Osteoblast (primary cell): ENCODE measurements at regions not wholly inside any gene's neighbourhood (a gene's known extent, or its start where the extent isn't known, plus 50 kb on each side); places are given as distances from the start of the nearest gene placed in this dataset.

Experiments used
- DNase-seq: peaks from one replicate; pipeline ENCODE4 v3.0.0; 2011; ENCODE audit warnings: low spot score, mixed read lengths; ENCODE audit not compliant: insufficient read length; ENCODE audit errors: missing footprints
- H2AFZ ChIP-seq: 2 replicates; pipeline ENCODE4 v1.6.0; 2011; ENCODE audit warnings: mild to moderate bottlenecking, low read length
- H3K27ac ChIP-seq: 2 replicates; pipeline ENCODE4 v1.5.1; 2011; ENCODE audit warnings: mild to moderate bottlenecking, low read depth, low read length, moderate library complexity
- H3K27me3 ChIP-seq: 2 replicates; pipeline ENCODE4 v1.6.0; 2012; ENCODE audit warnings: mild to moderate bottlenecking, control low read depth, inconsistent platforms, low read length, moderate library complexity; ENCODE audit not compliant: insufficient read depth
- H3K36me3 ChIP-seq: 2 replicates; pipeline ENCODE4 v1.5.1; 2011; ENCODE audit warnings: mild to moderate bottlenecking, low read length, control low read depth, moderate library complexity; ENCODE audit not compliant: insufficient read depth
- H3K4me1 ChIP-seq: 2 replicates; pipeline ENCODE4 v1.5.1; 2011; ENCODE audit warnings: mild to moderate bottlenecking, low read length, control low read depth, moderate library complexity; ENCODE audit not compliant: insufficient read depth
- H3K4me2 ChIP-seq: 2 replicates; pipeline ENCODE4 v1.6.0; 2011; ENCODE audit warnings: mild to moderate bottlenecking, low read length; ENCODE audit not compliant: insufficient read depth
- H3K4me3 ChIP-seq: fragments of 200-600 bp; sonication (generic); 3 replicates; pipeline ENCODE4 v1.5.1; 2012; ENCODE audit warnings: mild to moderate bottlenecking, low read length, inconsistent platforms; ENCODE audit not compliant: insufficient read depth
- H3K79me2 ChIP-seq: 2 replicates; pipeline ENCODE4 v1.6.0; 2012; ENCODE audit warnings: mild to moderate bottlenecking, low read length, control low read depth, inconsistent platforms; ENCODE audit not compliant: insufficient read depth
- H3K9me3 ChIP-seq: 2 replicates; pipeline ENCODE4 v1.5.1; 2011; ENCODE audit warnings: low read depth, low read length, control low read depth
- H4K20me1 ChIP-seq: 2 replicates; pipeline ENCODE4 v1.6.0; 2012; ENCODE audit warnings: mild to moderate bottlenecking, low read length, control low read depth; ENCODE audit not compliant: insufficient read depth
- CTCF ChIP-seq: IDR thresholded peaks from 2 replicates; pipeline ENCODE4 v1.5.1; 2011; ENCODE audit warnings: mild to moderate bottlenecking, low read depth, low read length, moderate library complexity; ENCODE audit errors: extremely low read depth

- H2AFZ ChIP-seq, result peak overlapping the region; percentile 39
Measured at GRCh38 chr2:40606862-40607261, 155.0 kb upstream of the SLC8A1 start.

GRCh38 chr2:40611196-40611595, 159.3 kb upstream of the SLC8A1 start:
- no peak for TF ChIP-seq CTCF
- no peak overlapping the region for H3K4me2 ChIP-seq

More at GRCh38 chr2:40606862-40607261, 155.0 kb upstream of the SLC8A1 start:
- Histone ChIP-seq H4K20me1 (no peaks in the 10 kb centered on the region), H3K4me3 (no peak overlapping the region), H3K27ac (no peak overlapping the region), H3K4me2 (peak overlapping the region; percentile 54), H3K4me1 (peaks cover 4% of the 10 kb centered on the region), H3K79me2 (no peaks in the 10 kb centered on the region), H3K9me3 (no peaks in the 10 kb centered on the region), H3K36me3 (no peaks in the 10 kb centered on the region), H3K27me3 (no peaks in the 10 kb centered on the region)
- TF ChIP-seq CTCF, result no peak
- peak; percentile 51 for DNase-seq

GRCh38 chr2:40625849-40626248, 174.0 kb upstream of the SLC8A1 start:
- H2AFZ ChIP-seq, result peak overlapping the region; percentile 7
- peak overlapping the region; percentile 88 for H3K27ac ChIP-seq
- peak; percentile 47 for DNase-seq
- H3K9me3 ChIP-seq, result no peaks in the 10 kb centered on the region
- no peaks in the 10 kb centered on the region for H4K20me1 ChIP-seq
- no peaks in the 10 kb centered on the region for H3K79me2 ChIP-seq
- no peak for TF ChIP-seq CTCF
- H3K4me2 ChIP-seq, result peak overlapping the region; percentile 50
- peaks cover 6% of the 10 kb centered on the region for H3K4me1 ChIP-seq
- no peaks in the 10 kb centered on the region for H3K27me3 ChIP-seq
- H3K36me3 ChIP-seq, result no peaks in the 10 kb centered on the region
- H3K4me3 ChIP-seq, result no peak overlapping the region

More at GRCh38 chr2:40611196-40611595, 159.3 kb upstream of the SLC8A1 start:
- Histone ChIP-seq H3K4me3 (no peak overlapping the region), H3K4me1 (peaks cover 4% of the 10 kb centered on the region), H2AFZ (no peak overlapping the region), H3K27ac (no peak overlapping the region), H3K9me3 (no peaks in the 10 kb centered on the region), H3K79me2 (no peaks in the 10 kb centered on the region), H3K36me3 (no peaks in the 10 kb centered on the region), H3K27me3 (no peaks in the 10 kb centered on the region), H4K20me1 (no peaks in the 10 kb centered on the region)
- DNase-seq, result no peak

- H3K4me1 ChIP-seq, result peaks cover 6% of the 10 kb centered on the region
- H4K20me1 ChIP-seq, result no peaks in the 10 kb centered on the region
- no peaks in the 10 kb centered on the region for H3K79me2 ChIP-seq
- H3K9me3 ChIP-seq, result no peaks in the 10 kb centered on the region
- no peak overlapping the region for H3K4me3 ChIP-seq
- H3K36me3 ChIP-seq, result no peaks in the 10 kb centered on the region
- TF ChIP-seq CTCF, result no peak
- no peaks in the 10 kb centered on the region for H3K27me3 ChIP-seq
- no peak overlapping the region for H3K27ac ChIP-seq
- no peak for DNase-seq
- H2AFZ ChIP-seq, result no peak overlapping the region
- no peak overlapping the region for H3K4me2 ChIP-seq
Measured at GRCh38 chr2:40628556-40628955, 176.7 kb upstream of the SLC8A1 start.
